Keratinocyte (primary cell): ENCODE measurements at regions not wholly inside any gene's neighbourhood (a gene's known extent, or its start where the extent isn't known, plus 50 kb on each side); places are given as distances from the start of the nearest gene placed in this dataset.

Experiments used
- CTCF ChIP-seq, 3 experiments: IDR thresholded peaks in 1 of 3; conservative IDR thresholded peaks in 1 of 3; optimal IDR thresholded peaks in 1 of 3; 2 replicates in 2 of 3; 3 replicates in 1 of 3; pipeline versions ENCODE3 to v1.5.1; 2011; ENCODE audit warnings: low read length in 3 of 3, mild to moderate bottlenecking in 3 of 3, moderate library complexity in 2 of 3, control low read depth in 1 of 3, inconsistent platforms in 1 of 3; ENCODE audit not compliant: insufficient read depth in 2 of 3; ENCODE audit errors: extremely low read depth in 1 of 3
- EZH2 ChIP-seq: IDR thresholded peaks from one replicate; pipeline ENCODE4 v1.6.1; 2012; ENCODE audit warnings: inconsistent platforms, mild to moderate bottlenecking, low read length, moderate library complexity

DNA sequence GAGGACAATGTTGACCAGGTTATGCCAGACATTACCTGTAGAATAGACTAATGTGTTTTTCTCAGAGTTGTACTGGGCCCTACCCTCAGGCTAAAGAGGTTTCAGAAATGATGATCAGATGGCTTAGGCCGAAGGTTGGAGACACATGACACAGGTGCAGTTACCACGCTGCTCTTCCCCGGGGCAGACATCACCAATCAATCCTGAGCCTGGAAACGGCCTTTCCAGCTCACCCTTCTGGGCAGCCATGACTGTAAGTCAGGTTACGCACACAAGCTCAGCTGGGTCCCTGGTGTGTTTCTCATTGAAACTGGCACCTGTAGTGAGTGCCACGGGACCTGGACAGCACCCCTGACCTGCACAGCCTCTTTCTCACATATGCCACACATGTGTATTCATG, 299.3 kb downstream of the UQCRFS1 start:
- TF ChIP-seq EZH2, result no peak
- no peak for TF ChIP-seq CTCF (optimal IDR thresholded peaks at IDR 0.05 in 1 of 3, IDR thresholded peaks at IDR 0.05 in 1 of 3, conservative IDR thresholded peaks at IDR 0.05 in 1 of 3; ENCODE audit: extremely low read depth in 1 of 3, insufficient read depth in 2 of 3, low read length in 3 of 3)
